ENCODE measurements at regions not wholly inside any gene's neighbourhood (a gene's known extent, or its start where the extent isn't known, plus 50 kb on each side); places are given as distances from the start of the nearest gene placed in this dataset.

DNA sequence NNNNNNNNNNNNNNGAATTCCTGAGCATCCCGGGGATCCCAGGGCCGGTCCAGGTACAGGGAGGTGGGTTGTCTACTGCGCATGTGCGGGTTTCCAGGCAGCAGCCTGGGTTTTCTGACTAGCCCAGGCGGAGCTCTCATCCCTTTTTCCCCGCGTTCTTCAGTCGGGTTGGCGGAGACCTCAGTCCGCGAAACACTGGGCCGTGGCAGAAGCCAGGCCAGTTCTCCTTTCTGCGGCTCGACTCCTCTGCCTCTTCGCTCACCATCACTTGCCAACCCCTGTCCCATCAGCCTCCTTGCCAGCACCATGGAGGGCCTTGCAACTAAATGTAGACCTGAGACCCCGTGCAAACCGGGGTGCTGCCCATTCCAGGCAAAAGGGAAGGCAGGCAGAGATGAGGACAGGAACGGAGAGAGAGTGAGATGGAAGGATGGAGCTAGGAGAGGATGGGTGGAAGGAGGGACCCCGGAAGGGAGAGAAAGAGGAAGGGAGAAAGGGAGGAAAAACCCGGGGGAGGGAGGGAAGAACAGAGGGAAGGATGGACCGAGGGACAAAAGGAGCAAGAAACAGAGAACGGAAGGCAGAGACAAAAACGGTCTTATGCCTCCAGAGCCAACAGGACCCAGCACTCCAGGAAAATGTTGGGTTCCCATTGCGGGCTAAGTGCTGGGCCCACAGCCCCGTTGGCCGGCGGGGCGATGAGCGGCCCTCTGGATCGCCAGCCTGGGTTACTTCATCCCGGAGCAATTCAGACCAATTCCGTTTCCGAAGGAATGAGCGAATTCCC, 445.4 kb upstream of the DEFB115 start:
- TF ChIP-seq EZH2 (IDR thresholded peaks at IDR 0.05; ENCODE audit: borderline replicate concordance, low read length) (no peak), CTCF (conservative IDR thresholded peaks at IDR 0.05 in 1 of 2, IDR thresholded peaks at IDR 0.05 in 1 of 2; ENCODE audit: extremely low read depth in 1 of 2, insufficient read depth in 1 of 2, low read depth in 1 of 2, low read length in 2 of 2) (no peak)
